GM21723 (cell line): ENCODE measurements at regions not wholly inside any gene's neighbourhood (a gene's known extent, or its start where the extent isn't known, plus 50 kb on each side); places are given as distances from the start of the nearest gene placed in this dataset.

Experiments
- ATAC-seq: cut with Tn5 transposase; IDR thresholded peaks from one replicate; pipeline ENCODE4 v1.9.1; 2021; ENCODE audit warnings: mild to moderate bottlenecking, moderate library complexity; ENCODE audit not compliant: unreplicated experiment

- ATAC-seq: no peak
These were observed 155.7 kb upstream of the CDYL start for GRCh38 chr6:4620284-4621151.

GRCh38 chr6:4616311-4616710, 159.9 kb upstream of the CDYL start:
- ATAC-seq: no peak

- ATAC-seq: no peak
These were observed 160.3 kb upstream of the CDYL start for GRCh38 chr6:4615891-4616290.

- no peak for ATAC-seq
These were observed 161.0 kb upstream of the CDYL start for GRCh38 chr6:4615231-4615630.

GRCh38 chr6:4614637-4615036, 161.6 kb upstream of the CDYL start:
- ATAC-seq: no peak

GRCh38 chr6:4613795-4614194, 162.4 kb upstream of the CDYL start:
- no peak for ATAC-seq

GRCh38 chr6:4613381-4613780, 162.8 kb upstream of the CDYL start:
- ATAC-seq: no peak

- ATAC-seq: no peak
These were observed 163.5 kb upstream of the CDYL start for GRCh38 chr6:4612636-4613171.

- ATAC-seq: no peak
These were observed 164.6 kb upstream of the CDYL start for GRCh38 chr6:4611429-4612129.

GRCh38 chr6:4610256-4610655, 165.9 kb upstream of the CDYL start:
- ATAC-seq: no peak

- ATAC-seq: no peak
These were observed 167.7 kb upstream of the CDYL start for GRCh38 chr6:4608361-4609115.

- ATAC-seq: no peak
These were observed 168.4 kb upstream of the CDYL start for GRCh38 chr6:4607793-4608192.

- ATAC-seq: no peak
These were observed 169.1 kb upstream of the CDYL start for GRCh38 chr6:4606821-4607704.

GRCh38 chr6:4606016-4606415, 170.2 kb upstream of the CDYL start:
- no peak for ATAC-seq

- ATAC-seq: no peak
These were observed 172.3 kb upstream of the CDYL start for GRCh38 chr6:4603856-4604369.

- ATAC-seq: no peak
These were observed 172.9 kb upstream of the CDYL start for GRCh38 chr6:4603291-4603690.

GRCh38 chr6:4599924-4600323, 176.3 kb upstream of the CDYL start:
- ATAC-seq: no peak

- no peak for ATAC-seq
These were observed 177.7 kb upstream of the CDYL start for GRCh38 chr6:4598384-4598995.

- no peak for ATAC-seq
These were observed 182.3 kb upstream of the CDYL start for GRCh38 chr6:4593951-4594350.

- no peak for ATAC-seq
These were observed 184.2 kb upstream of the CDYL start for GRCh38 chr6:4592026-4592425.
